ENCODE measurements at regions not wholly inside any gene's neighbourhood (a gene's known extent, or its start where the extent isn't known, plus 50 kb on each side); places are given as distances from the start of the nearest gene placed in this dataset.

GRCh38 chr4:61079976-61080375 lies 120.2 kb upstream of the ADGRL3 start:
- Histone ChIP-seq H3K9me3 (no peaks in the 10 kb centered on the region), H3K27ac (no peak overlapping the region), H3K27me3 (no peaks in the 10 kb centered on the region), H3K4me3 (no peak overlapping the region), H3K4me1 (no peaks in the 10 kb centered on the region), H3K36me3 (no peaks in the 10 kb centered on the region)
- no peak for TF ChIP-seq POLR2A (IDR thresholded peaks at IDR 0.05)
- no peak for TF ChIP-seq CTCF (IDR thresholded peaks at IDR 0.05)
- WGBS, 2 donors: 64 to 74% methylated on average over 2 of the region's 2 CpGs
- intact Hi-C loops (cut with DNase I): no loop called here
- DNase-seq: no peak

GRCh38 chr4:61085534-61085933 lies 114.6 kb upstream of the ADGRL3 start:
- DNase-seq: no peak
- intact Hi-C loops (cut with DNase I): no loop called here
- Histone ChIP-seq H3K4me1 (no peaks in the 10 kb centered on the region), H3K9me3 (no peaks in the 10 kb centered on the region), H3K36me3 (no peaks in the 10 kb centered on the region), H3K4me3 (no peak overlapping the region), H3K27ac (no peak overlapping the region), H3K27me3 (no peaks in the 10 kb centered on the region)
- TF ChIP-seq POLR2A (IDR thresholded peaks at IDR 0.05) (no peak), CTCF (IDR thresholded peaks at IDR 0.05) (no peak)
- 83 to 86% methylated on average over 2 of the region's 2 CpGs for WGBS, 2 donors

- Histone ChIP-seq H3K4me1 (no peaks in the 10 kb centered on the region), H3K4me3 (no peak overlapping the region), H3K27me3 (no peaks in the 10 kb centered on the region), H3K9me3 (no peaks in the 10 kb centered on the region), H3K36me3 (no peaks in the 10 kb centered on the region), H3K27ac (no peak overlapping the region)
- 84 to 85% methylated on average over 4 of the region's 4 CpGs for WGBS, 2 donors
- no peak for DNase-seq
- no peak for TF ChIP-seq POLR2A (IDR thresholded peaks at IDR 0.05)
- no peak for TF ChIP-seq CTCF (IDR thresholded peaks at IDR 0.05)
- intact Hi-C loops (cut with DNase I): no loop called here
Measured at GRCh38 chr4:61086357-61086756, 113.8 kb upstream of the ADGRL3 start.

- no peaks in the 10 kb centered on the region for H3K4me1 ChIP-seq
- H3K27me3 ChIP-seq: no peaks in the 10 kb centered on the region
- 75 to 88% methylated on average over 3 of the region's 3 CpGs for WGBS, 2 donors
- H3K27ac ChIP-seq: no peak overlapping the region
- H3K4me3 ChIP-seq: no peak overlapping the region
- H3K36me3 ChIP-seq: no peaks in the 10 kb centered on the region
- intact Hi-C loops (cut with DNase I): no loop called here
- DNase-seq: no peak
- no peak for TF ChIP-seq POLR2A (IDR thresholded peaks at IDR 0.05)
- no peak for TF ChIP-seq CTCF (IDR thresholded peaks at IDR 0.05)
- no peaks in the 10 kb centered on the region for H3K9me3 ChIP-seq
Measured at GRCh38 chr4:61086979-61087378, 113.1 kb upstream of the ADGRL3 start.

GRCh38 chr4:61094854-61095598 lies 105.1 kb upstream of the ADGRL3 start:
- no peak for DNase-seq
- WGBS, 2 donors: 87 to 96% methylated on average over 5 to 6 of the region's 6 CpGs
- H3K27ac ChIP-seq: no peak overlapping the region
- no peak for TF ChIP-seq POLR2A (IDR thresholded peaks at IDR 0.05)
- TF ChIP-seq CTCF (IDR thresholded peaks at IDR 0.05): no peak
- H3K4me3 ChIP-seq: no peak overlapping the region
- no peaks in the 10 kb centered on the region for H3K27me3 ChIP-seq
- H3K4me1 ChIP-seq: no peaks in the 10 kb centered on the region
- intact Hi-C loops (cut with DNase I): no loop called here
- no peaks in the 10 kb centered on the region for H3K9me3 ChIP-seq
- no peaks in the 10 kb centered on the region for H3K36me3 ChIP-seq
